ENCODE measurements at regions not wholly inside any gene's neighbourhood (a gene's known extent, or its start where the extent isn't known, plus 50 kb on each side); places are given as distances from the start of the nearest gene placed in this dataset.

DNA sequence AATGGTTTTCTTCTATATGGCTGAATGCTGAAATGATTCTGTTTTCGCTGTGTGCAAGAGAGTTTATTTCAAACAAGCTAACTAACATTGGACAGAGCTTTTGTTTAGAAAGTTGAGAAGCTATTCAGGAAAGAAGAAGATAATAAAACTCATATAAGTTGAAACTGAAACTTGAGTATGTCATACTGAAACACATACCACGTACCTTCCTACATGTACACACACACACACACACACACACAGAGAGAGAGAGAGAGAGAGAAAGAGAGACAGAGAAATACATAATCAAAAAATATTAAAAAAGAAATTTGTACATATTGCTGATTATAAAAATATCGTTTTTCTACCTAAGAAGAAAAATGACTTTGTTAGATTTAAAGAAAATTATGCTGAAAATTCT, 561.9 kb upstream of the KCND2 start:
- Histone ChIP-seq H3K27me3 (ENCODE audit: insufficient read depth, poor library complexity, severe bottlenecking) (no peaks in the 10 kb centered on the region), H3K27ac (replicated peaks) (no peak overlapping the region), H3K4me3 (replicated peaks; ENCODE audit: insufficient read depth, low read length) (no peak overlapping the region)
- no peak for TF ChIP-seq SPI1 (IDR thresholded peaks at IDR 0.05; ENCODE audit: borderline replicate concordance, low read depth)
- no peak for TF ChIP-seq POLR2AphosphoS5 (IDR thresholded peaks at IDR 0.05; ENCODE audit: low read depth)
- TF ChIP-seq, protein P1, sequence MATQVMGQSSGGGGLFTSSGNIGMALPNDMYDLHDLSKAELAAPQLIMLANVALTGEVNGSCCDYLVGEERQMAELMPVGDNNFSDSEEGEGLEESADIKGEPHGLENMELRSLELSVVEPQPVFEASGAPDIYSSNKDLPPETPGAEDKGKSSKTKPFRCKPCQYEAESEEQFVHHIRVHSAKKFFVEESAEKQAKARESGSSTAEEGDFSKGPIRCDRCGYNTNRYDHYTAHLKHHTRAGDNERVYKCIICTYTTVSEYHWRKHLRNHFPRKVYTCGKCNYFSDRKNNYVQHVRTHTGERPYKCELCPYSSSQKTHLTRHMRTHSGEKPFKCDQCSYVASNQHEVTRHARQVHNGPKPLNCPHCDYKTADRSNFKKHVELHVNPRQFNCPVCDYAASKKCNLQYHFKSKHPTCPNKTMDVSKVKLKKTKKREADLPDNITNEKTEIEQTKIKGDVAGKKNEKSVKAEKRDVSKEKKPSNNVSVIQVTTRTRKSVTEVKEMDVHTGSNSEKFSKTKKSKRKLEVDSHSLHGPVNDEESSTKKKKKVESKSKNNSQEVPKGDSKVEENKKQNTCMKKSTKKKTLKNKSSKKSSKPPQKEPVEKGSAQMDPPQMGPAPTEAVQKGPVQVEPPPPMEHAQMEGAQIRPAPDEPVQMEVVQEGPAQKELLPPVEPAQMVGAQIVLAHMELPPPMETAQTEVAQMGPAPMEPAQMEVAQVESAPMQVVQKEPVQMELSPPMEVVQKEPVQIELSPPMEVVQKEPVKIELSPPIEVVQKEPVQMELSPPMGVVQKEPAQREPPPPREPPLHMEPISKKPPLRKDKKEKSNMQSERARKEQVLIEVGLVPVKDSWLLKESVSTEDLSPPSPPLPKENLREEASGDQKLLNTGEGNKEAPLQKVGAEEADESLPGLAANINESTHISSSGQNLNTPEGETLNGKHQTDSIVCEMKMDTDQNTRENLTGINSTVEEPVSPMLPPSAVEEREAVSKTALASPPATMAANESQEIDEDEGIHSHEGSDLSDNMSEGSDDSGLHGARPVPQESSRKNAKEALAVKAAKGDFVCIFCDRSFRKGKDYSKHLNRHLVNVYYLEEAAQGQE (IDR thresholded peaks at IDR 0.05; ENCODE audit: insufficient replicate concordance, low read depth) = no peak
- no peak for TF ChIP-seq GABPA (IDR thresholded peaks at IDR 0.05; ENCODE audit: low read depth)
- TF ChIP-seq, protein P2, sequence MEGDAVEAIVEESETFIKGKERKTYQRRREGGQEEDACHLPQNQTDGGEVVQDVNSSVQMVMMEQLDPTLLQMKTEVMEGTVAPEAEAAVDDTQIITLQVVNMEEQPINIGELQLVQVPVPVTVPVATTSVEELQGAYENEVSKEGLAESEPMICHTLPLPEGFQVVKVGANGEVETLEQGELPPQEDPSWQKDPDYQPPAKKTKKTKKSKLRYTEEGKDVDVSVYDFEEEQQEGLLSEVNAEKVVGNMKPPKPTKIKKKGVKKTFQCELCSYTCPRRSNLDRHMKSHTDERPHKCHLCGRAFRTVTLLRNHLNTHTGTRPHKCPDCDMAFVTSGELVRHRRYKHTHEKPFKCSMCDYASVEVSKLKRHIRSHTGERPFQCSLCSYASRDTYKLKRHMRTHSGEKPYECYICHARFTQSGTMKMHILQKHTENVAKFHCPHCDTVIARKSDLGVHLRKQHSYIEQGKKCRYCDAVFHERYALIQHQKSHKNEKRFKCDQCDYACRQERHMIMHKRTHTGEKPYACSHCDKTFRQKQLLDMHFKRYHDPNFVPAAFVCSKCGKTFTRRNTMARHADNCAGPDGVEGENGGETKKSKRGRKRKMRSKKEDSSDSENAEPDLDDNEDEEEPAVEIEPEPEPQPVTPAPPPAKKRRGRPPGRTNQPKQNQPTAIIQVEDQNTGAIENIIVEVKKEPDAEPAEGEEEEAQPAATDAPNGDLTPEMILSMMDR (IDR thresholded peaks at IDR 0.05; ENCODE audit: insufficient read depth, low read length) = no peak
- DNase-seq (ENCODE audit: low read depth in 1 of 2, low spot score in 1 of 2) = no peak

DNA sequence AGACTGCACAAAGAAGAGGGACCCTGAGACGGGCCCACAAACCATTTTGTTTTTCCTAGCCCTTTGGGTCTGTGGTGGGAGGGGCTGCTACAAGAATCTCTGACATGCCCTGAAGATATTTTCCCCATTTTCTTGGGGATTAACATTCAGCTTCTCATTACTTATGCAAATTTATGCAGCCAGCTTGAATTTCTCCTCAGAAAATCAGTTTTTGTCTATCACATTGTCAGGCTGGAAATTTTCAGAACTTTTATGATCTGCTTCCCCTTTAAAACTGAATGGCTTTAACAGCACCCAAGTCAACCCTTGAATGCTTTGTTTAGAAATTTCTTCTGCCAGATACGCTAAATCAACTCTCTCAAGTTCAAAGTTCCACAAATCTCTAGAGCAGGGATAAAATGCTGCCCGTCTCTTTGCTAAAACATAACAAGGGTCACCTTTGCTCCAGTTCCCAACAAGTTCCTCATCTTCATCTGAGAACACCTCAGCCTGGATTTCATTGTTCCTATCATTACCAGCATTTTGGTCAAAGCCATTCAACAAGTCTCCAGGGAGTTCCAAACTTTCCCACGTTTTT, 560.0 kb upstream of the KCND2 start:
- Histone ChIP-seq H3K4me3 (replicated peaks; ENCODE audit: insufficient read depth, low read length) (no peak overlapping the region), H3K27ac (replicated peaks) (no peak overlapping the region), H3K27me3 (ENCODE audit: insufficient read depth, poor library complexity, severe bottlenecking) (no peaks in the 10 kb centered on the region)
- DNase-seq (ENCODE audit: low read depth in 1 of 2, low spot score in 1 of 2) = no peak
- TF ChIP-seq GABPA (IDR thresholded peaks at IDR 0.05; ENCODE audit: low read depth) = no peak
- TF ChIP-seq SPI1 (IDR thresholded peaks at IDR 0.05; ENCODE audit: borderline replicate concordance, low read depth) = no peak
- TF ChIP-seq, protein P1 (IDR thresholded peaks at IDR 0.05; ENCODE audit: insufficient replicate concordance, low read depth) = no peak
- TF ChIP-seq POLR2AphosphoS5 (IDR thresholded peaks at IDR 0.05; ENCODE audit: low read depth) = no peak
- TF ChIP-seq, protein P2 (IDR thresholded peaks at IDR 0.05; ENCODE audit: insufficient read depth, low read length) = no peak

DNA sequence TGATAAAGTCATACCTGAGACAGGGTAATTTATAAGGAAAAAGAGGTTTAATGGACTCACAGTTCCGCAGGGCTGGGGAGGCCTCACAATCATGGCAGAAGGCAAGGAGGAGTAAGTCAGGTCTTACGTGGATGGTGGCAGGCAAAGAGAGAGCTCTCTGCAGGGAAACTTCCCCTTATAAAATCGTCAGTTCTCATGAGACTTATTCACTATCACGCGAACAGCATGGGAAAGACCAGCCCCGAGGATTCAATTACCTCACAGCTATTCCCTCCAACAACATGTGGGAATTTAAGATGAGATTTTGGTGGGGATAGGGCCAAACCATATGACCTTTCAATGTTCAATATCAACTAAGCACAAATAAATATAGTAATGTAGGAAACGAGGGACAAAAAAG, 559.4 kb upstream of the KCND2 start:
- TF ChIP-seq GABPA (IDR thresholded peaks at IDR 0.05; ENCODE audit: low read depth) = no peak
- no peak for TF ChIP-seq POLR2AphosphoS5 (IDR thresholded peaks at IDR 0.05; ENCODE audit: low read depth)
- TF ChIP-seq SPI1 (IDR thresholded peaks at IDR 0.05; ENCODE audit: borderline replicate concordance, low read depth) = no peak
- TF ChIP-seq, protein P2 (IDR thresholded peaks at IDR 0.05; ENCODE audit: insufficient read depth, low read length) = no peak
- TF ChIP-seq, protein P1 (IDR thresholded peaks at IDR 0.05; ENCODE audit: insufficient replicate concordance, low read depth) = no peak
- Histone ChIP-seq H3K27me3 (ENCODE audit: insufficient read depth, poor library complexity, severe bottlenecking) (no peaks in the 10 kb centered on the region), H3K27ac (replicated peaks) (no peak overlapping the region), H3K4me3 (replicated peaks; ENCODE audit: insufficient read depth, low read length) (no peak overlapping the region)
- DNase-seq (ENCODE audit: low read depth in 1 of 2, low spot score in 1 of 2) = no peak
